PC-3 (cell line): ENCODE measurements at regions not wholly inside any gene's neighbourhood (a gene's known extent, or its start where the extent isn't known, plus 50 kb on each side); places are given as distances from the start of the nearest gene placed in this dataset.

ENCODE experiments used
- CTCF ChIP-seq: fragments of 300-600 bp; sonication (generic); conservative IDR thresholded peaks from 2 replicates; pipeline ENCODE4 v1.5.1; 2017; ENCODE audit warnings: antibody characterized with exemption, low read depth, mild to moderate bottlenecking, low read length
- EZH2 ChIP-seq: fragments of 300-600 bp; sonication (generic); IDR thresholded peaks from one replicate; pipeline ENCODE4 v1.6.1; 2017; ENCODE audit warnings: antibody characterized with exemption, mild to moderate bottlenecking, low read length; ENCODE audit not compliant: unreplicated experiment
- EZH2phosphoT487 ChIP-seq: fragments of 300-600 bp; sonication (generic); IDR thresholded peaks from 2 replicates; pipeline ENCODE4 v1.6.1; 2018; ENCODE audit warnings: mild to moderate bottlenecking, antibody characterized with exemption, low read length, borderline replicate concordance

- no peak for TF ChIP-seq CTCF
- no peak for TF ChIP-seq EZH2phosphoT487
- no peak for TF ChIP-seq EZH2
Measured at GRCh38 chr20:48065833-48066232, 280.6 kb upstream of the SULF2 start.
